Vagina (tissue), 2 donors: ENCODE measurements at regions not wholly inside any gene's neighbourhood (a gene's known extent, or its start where the extent isn't known, plus 50 kb on each side); places are given as distances from the start of the nearest gene placed in this dataset.
"Not testable (repeated sequence)": the region's sequence is repeated elsewhere in the genome, so short reads cannot be mapped to it uniquely, and the experiment has no call there.

Source experiments
- DNase-seq, 2 donors: peaks; one replicate each; pipeline ENCODE4 v3.0.0-alpha.2; 2017; ENCODE audit errors: extremely low spot score in 2 of 2
- H3K27ac ChIP-seq: fragments of 200-600 bp; sonication (generic); one replicate; pipeline ENCODE4 v1.5.1; 2019
- H3K27me3 ChIP-seq: fragments of 200-600 bp; sonication (generic); one replicate; pipeline ENCODE4 v1.5.1; 2019
- H3K36me3 ChIP-seq, 2 donors: fragments of 200-600 bp; sonication (generic); one replicate each; pipeline ENCODE4 v1.5.1; 2017 to 2019
- H3K4me1 ChIP-seq: fragments of 200-600 bp; sonication (generic); one replicate; pipeline ENCODE4 v1.5.1; 2019
- H3K4me3 ChIP-seq, 2 donors: fragments of 200-600 bp; sonication (generic); 1 replicate in 1 of 2; 2 replicates in 1 of 2; pipeline ENCODE4 v1.5.1; 2016 to 2019
- H3K9me3 ChIP-seq: fragments of 200-600 bp; sonication (generic); one replicate; pipeline ENCODE4 v1.5.1; 2019
- CTCF ChIP-seq, 3 experiments: fragments of 450-650 bp in 2 of 3; fragments of 200-600 bp in 1 of 3; sonication (generic) in 1 of 3; IDR thresholded peaks; one replicate each; pipeline ENCODE4 v1.5.1; 2017 to 2019; ENCODE audit warnings: antibody characterized with exemption in 3 of 3, mild to moderate bottlenecking in 2 of 3, moderate library complexity in 2 of 3
- POLR2A ChIP-seq, 2 donors: fragments of 450-650 bp; IDR thresholded peaks; one replicate each; pipeline ENCODE4 v1.6.1; 2017; ENCODE audit warnings: antibody characterized with exemption in 2 of 2, mild to moderate bottlenecking in 2 of 2, moderate library complexity in 2 of 2
- POLR2AphosphoS5 ChIP-seq, 2 donors: sonication (generic); formaldehyde crosslinking; IDR thresholded peaks; one replicate each; pipeline ENCODE4 v1.9.0; 2017; ENCODE audit warnings: antibody characterized with exemption in 2 of 2, mild to moderate bottlenecking in 2 of 2, low read depth in 1 of 2; ENCODE audit not compliant: insufficient read depth in 1 of 2
- intact Hi-C: fragments of 100-400 bp; cut with DNase I; formaldehyde crosslinking; loops from one replicate; pipeline ENCODE4 v1.15.1; 2023

GRCh38 chr2:66253066-66253465, 181.9 kb upstream of the MEIS1 start:
- Histone ChIP-seq H3K27ac (no peak overlapping the region), H3K9me3 (no peaks in the 10 kb centered on the region), H3K4me3 (no peak overlapping the region), H3K36me3 (no peaks in the 10 kb centered on the region), H3K27me3 (no peaks in the 10 kb centered on the region), H3K4me1 (no peaks in the 10 kb centered on the region)
- TF ChIP-seq POLR2A (IDR thresholded peaks at IDR 0.05) (no peak), CTCF (IDR thresholded peaks at IDR 0.05) (no peak), POLR2AphosphoS5 (IDR thresholded peaks at IDR 0.05; ENCODE audit: insufficient read depth in 1 of 2, low read depth in 1 of 2) (no peak)
- intact Hi-C loops = no loop called here
- no peak for DNase-seq

GRCh38 chr2:66252109-66252508, 182.8 kb upstream of the MEIS1 start:
- intact Hi-C loops = no loop called here
- Histone ChIP-seq H3K27ac (no peak overlapping the region), H3K36me3 (no peaks in the 10 kb centered on the region), H3K4me3 (no peak overlapping the region), H3K4me1 (no peaks in the 10 kb centered on the region), H3K9me3 (no peaks in the 10 kb centered on the region), H3K27me3 (no peaks in the 10 kb centered on the region)
- TF ChIP-seq POLR2A (IDR thresholded peaks at IDR 0.05) (no peak), CTCF (IDR thresholded peaks at IDR 0.05) (no peak), POLR2AphosphoS5 (IDR thresholded peaks at IDR 0.05; ENCODE audit: insufficient read depth in 1 of 2, low read depth in 1 of 2) (no peak)
- DNase-seq = no peak

- no peak overlapping the region for H3K4me3 ChIP-seq
- H3K9me3 ChIP-seq = no peaks in the 10 kb centered on the region
- intact Hi-C loops = no loop called here
- H3K27me3 ChIP-seq = no peaks in the 10 kb centered on the region
- H3K27ac ChIP-seq = no peak overlapping the region
- DNase-seq = no peak
- no peaks in the 10 kb centered on the region for H3K36me3 ChIP-seq
- TF ChIP-seq CTCF (IDR thresholded peaks at IDR 0.05) = no peak
- TF ChIP-seq POLR2A (IDR thresholded peaks at IDR 0.05) = no peak
- TF ChIP-seq POLR2AphosphoS5 (IDR thresholded peaks at IDR 0.05; ENCODE audit: insufficient read depth in 1 of 2, low read depth in 1 of 2) = no peak
- no peaks in the 10 kb centered on the region for H3K4me1 ChIP-seq
Measured at GRCh38 chr2:66251573-66251972, 183.4 kb upstream of the MEIS1 start.

GRCh38 chr2:66249089-66249488, 185.8 kb upstream of the MEIS1 start:
- intact Hi-C loops, H3K27me3 ChIP-seq, H3K36me3 ChIP-seq, H3K9me3 ChIP-seq, H3K4me1 ChIP-seq, H3K4me3 ChIP-seq, DNase-seq, H3K27ac ChIP-seq: not testable (repeated sequence)

GRCh38 chr2:66243809-66244208, 191.1 kb upstream of the MEIS1 start:
- H3K4me3 ChIP-seq, H3K9me3 ChIP-seq, H3K27me3 ChIP-seq, intact Hi-C loops, H3K27ac ChIP-seq, H3K36me3 ChIP-seq, DNase-seq: not testable (repeated sequence)
- H3K4me1 ChIP-seq = peaks cover 16% of the 10 kb centered on the region

- H3K36me3 ChIP-seq, H3K9me3 ChIP-seq, DNase-seq, intact Hi-C loops, H3K27ac ChIP-seq, H3K27me3 ChIP-seq, H3K4me3 ChIP-seq: not testable (repeated sequence)
- peaks cover 16% of the 10 kb centered on the region for H3K4me1 ChIP-seq
Measured at GRCh38 chr2:66242888-66243287, 192.0 kb upstream of the MEIS1 start.
